T-helper 22 cell (primary cell): ENCODE measurements at regions not wholly inside any gene's neighbourhood (a gene's known extent, or its start where the extent isn't known, plus 50 kb on each side); places are given as distances from the start of the nearest gene placed in this dataset.

ENCODE experiments used
- DNase-seq: peaks from one replicate; pipeline ENCODE4 v3.0.0-alpha.2; 2020; ENCODE audit warnings: low read depth

- no peak for DNase-seq
Measured at GRCh38 chr14:104319491-104320241, 181.3 kb downstream of the KIF26A start.

- no peak for DNase-seq
Measured at GRCh38 chr14:104320611-104321086, 182.3 kb downstream of the KIF26A start.

DNA sequence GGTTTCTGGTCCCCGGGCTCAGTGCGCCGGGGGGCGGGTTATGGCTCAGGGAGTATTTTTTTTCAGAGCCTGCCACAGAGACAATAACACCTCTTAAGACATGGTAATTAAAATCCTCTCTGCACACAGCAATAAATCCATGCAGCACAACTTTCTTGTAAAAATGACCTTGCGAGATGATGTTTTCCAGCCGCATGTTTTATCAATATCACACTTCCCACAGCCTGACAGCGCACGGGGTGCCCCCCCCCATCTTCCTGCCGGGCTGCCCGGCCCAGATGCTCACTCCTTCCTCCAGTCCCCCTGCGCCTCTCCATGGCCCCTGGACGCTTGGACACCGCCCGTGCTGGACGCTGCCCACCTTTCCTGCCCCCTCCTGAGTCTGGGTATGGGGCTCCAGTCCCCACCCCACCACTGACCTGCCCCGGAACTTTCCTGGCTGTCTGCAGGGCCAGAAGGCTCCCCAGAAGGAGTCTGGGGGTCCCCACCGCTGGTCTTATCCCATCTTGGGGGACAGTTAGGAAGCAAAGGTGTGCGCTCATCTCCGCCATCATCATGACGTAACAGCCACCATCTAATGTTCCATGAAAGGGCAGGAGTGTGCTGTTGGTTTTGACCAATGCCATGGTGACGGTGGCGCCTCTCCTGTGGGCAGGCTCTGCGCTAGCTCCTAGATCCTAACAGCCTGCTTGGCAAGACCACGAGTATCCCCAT is 182.9 kb downstream of the KIF26A start:
- DNase-seq = no peak

DNA sequence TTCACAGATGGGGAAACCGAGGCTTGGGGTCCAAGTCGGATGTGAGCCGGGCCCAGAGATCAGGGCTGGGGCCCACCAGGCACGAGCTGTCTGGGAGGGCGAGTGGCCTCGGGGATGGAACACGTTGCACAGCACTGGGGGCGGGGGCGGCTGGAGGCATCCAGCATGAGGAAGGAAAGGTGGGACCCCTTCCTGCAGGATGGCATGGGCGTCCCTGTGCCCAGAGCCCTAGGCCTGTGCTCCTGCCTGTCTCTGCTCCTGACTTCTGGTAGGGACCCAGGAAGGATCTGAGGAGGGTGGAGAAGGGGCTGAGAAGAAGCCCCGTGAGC is 183.4 kb downstream of the KIF26A start:
- DNase-seq = no peak

GRCh38 chr14:104322531-104323366 is 184.4 kb downstream of the KIF26A start:
- DNase-seq = no peak

DNA sequence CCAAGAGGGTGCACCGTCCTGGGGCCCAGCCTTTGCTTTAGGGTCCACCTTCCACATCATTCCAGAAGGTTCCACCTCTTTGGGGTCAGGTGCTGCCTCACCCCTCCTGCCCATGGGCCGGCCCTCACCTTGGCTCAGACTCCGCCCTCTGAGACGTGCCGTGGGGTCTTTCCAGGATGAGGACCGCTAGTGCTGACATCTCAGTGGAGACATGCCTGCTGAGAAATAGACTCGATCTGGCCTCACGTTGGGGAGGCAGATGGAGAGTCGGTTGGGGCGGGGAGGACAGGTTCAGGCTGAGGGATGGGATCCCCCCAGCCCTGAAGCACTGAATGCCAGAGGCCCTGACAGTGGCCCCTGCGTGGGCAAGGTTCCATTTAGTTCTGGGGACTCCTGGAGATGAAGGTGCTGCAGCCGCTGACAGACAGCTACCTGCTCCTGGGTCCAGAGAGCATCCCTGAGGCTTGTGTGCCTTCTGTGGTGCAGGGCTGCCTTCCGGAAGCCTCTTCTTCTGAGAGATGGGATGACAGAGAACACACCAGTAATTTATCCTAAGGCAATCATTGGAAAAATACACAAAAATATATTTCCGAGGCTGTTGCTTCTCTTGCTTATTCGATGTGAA is 185.3 kb downstream of the KIF26A start:
- DNase-seq = no peak

GRCh38 chr14:104326848-104327247 is 188.5 kb downstream of the KIF26A start:
- DNase-seq = no peak

GRCh38 chr14:104328607-104329006 is 190.2 kb downstream of the KIF26A start:
- no peak for DNase-seq

- no peak for DNase-seq
Measured at GRCh38 chr14:104329793-104330192, 191.4 kb downstream of the KIF26A start.

- DNase-seq = no peak
Measured at GRCh38 chr14:104331871-104332605, 193.7 kb downstream of the KIF26A start.

DNA sequence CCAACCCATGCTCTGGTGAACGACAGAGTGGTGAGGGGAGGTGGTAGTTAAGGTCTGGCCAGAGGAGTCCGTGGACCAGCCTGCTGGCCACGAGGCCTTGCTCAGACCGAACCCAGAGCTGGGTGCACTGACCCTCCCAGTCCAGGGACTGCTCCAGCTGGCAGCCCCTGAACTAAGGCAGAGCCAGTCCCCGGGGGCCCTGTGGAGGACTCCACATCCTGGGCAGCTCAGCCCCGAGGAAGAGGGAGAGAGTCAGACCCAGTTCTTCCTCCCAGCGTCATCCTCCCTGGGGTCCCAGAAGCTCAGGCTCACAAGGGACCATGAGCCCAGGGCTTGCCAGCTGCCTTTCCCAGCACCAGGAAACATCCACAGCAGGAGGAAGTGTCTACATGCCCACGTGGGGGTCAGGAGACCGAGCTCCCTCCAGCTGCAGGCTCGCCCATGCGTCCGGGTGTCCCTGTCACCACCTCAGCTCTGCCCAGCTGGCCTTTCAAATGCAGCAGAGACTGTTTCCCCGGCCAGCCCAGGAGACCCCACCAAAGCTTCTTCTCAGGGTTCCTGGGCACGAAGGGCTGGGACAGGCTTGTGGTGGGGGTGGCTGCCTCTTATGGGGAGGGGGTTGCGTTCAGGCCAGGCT is 194.4 kb downstream of the KIF26A start:
- no peak for DNase-seq

DNA sequence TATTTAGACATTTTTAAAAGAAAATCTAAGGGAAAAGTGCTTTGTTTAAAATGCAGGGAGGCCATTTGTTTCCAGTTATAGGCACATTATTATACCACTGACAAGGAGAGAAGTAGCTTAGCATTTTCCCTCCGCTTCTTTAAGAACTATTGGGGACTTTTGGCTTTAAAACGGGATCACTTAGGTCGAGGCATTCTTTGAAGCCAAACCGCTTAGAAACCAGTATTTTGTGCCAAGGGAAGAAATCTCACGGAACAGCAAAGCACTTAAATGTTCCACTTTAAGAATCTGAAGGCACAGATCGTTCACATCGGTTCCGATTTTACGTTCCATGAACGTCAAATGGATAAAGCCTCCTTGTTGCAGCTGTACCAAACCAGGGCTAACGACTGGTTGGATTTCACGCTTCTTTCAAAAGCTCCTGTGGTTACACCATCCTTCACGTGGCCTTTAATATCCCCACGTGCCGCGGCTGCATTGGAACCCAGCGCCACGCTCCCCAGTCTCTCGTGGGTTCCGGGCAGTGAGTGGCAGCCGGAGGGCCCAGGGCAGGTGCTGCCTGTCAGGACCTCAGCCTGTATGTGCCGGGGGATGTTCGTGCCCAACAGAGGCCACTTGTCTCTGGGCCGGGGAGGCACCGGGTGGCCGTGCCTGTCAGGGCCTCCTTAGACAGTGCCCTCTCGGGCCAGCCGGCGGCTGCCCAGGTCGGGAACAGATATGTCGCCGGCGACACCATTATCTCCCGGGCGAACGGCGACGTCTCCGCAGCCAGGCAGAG is 195.4 kb downstream of the KIF26A start:
- no peak for DNase-seq

DNA sequence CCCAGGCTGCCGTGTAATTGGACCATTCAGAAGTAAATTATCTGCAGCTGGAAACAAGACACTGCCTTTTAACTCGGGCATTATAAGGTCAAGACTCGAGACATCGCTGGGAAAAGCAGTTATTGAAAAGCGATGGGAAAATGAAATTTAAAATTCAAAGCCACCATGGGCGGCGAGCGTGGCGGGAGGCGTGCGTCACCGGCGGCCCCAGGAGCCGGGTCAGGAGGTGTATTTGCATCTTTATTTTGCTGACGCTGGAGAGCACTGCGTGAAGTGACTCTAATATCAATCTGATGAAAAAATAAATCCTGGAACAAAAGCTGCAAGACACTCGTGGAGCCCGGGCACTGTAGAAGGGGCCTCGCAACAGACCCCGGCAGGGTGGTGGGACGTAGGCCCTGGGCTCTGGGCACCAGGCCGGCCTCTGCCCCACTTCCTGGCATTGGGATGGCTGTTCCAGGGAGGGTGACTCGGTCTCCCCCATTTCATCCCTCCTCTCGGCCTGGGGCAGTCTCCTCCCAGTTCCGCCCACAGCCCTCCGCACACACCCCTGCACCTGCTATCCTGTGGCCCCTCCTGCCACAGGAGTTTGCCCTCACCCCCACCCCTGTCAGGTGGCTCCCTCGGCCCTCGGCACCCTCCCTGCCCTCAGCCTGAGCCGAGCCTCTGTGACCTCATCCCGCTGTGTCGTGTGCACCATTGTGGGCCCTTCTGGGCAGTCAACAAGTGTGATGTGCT is 196.2 kb downstream of the KIF26A start:
- no peak for DNase-seq

- DNase-seq = no peak
Measured at GRCh38 chr14:104335176-104335575, 196.8 kb downstream of the KIF26A start.

DNA sequence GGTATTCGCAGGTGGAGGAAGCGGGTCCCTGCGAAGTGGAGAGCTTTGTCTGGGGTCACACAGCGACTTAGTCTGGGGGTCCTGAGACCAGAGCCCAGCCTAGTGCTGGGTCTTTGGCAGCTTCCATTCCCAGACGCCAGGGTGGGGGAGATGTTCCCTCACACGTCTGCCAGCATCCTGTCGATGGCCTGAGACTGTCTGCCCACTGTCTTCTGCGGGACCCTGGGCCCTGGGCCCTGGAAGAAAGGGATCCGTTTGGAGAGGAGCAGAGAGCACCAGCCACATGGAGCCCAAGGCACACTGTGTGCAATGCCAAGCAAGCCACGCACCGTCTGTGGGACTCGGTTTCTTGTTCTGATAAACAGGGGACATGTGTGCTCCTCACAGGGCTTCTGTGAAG is 197.2 kb downstream of the KIF26A start:
- DNase-seq = no peak

DNA sequence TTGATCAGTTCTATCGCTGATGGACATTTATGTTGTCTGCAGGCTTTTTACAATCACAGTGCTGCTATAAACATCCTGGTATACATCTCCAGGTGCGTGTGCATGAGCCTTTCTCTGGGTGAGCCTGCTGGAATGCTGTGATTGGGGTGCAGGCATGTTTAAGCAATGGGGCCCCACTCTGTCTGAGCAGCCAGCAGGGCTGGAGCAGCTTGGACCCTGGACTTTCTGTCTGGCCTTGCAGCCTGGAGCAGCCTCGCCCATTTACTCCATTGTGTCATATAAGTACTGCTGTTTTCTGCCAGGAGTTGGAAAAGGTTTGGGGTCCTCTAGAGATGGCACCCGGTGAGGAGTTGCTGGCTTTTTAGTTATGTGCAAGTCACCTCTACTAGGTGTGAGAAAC is 199.0 kb downstream of the KIF26A start:
- no peak for DNase-seq

DNA sequence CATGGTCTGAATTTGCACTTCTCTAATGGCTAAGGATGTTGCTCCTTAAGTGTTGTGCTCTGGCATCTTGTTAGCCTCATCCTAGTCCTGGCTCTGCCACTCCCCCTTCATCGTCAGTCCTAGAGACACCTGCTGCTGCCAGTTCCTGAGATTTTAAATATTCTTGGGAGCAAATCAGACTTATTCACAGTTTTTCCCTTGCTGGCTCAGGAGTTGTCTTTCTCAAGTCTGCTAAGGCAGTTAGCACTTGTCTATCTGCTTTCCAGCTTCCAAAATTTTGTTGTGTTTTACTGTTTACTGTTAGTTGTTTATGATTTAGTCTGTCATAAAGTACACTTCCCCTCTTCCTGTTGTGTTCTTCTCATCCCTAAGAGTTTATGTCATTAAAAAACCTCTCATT is 201.0 kb downstream of the KIF26A start:
- DNase-seq = no peak

GRCh38 chr14:104339829-104340228 is 201.4 kb downstream of the KIF26A start:
- no peak for DNase-seq
